Smooth muscle cell (in vitro differentiated cells): ENCODE measurements at regions not wholly inside any gene's neighbourhood (a gene's known extent, or its start where the extent isn't known, plus 50 kb on each side); places are given as distances from the start of the nearest gene placed in this dataset.
A peak's percentile ranks its signal among the peaks of the same experiment; 100 is the strongest.

Experiments
- DNase-seq: peaks from one replicate; lab custom pipeline; 2025; ENCODE audit not compliant: unreplicated experiment; lab: John Stamatoyannopoulos, UW
- H2AFZ ChIP-seq: fragments of 200-600 bp; sonication (generic); 2 replicates; pipeline ENCODE4 v1.6.0; 2016; ENCODE audit warnings: antibody characterized with exemption, low read depth, mild to moderate bottlenecking
- H3F3A ChIP-seq: fragments of 200-600 bp; sonication (generic); 2 replicates; pipeline ENCODE4 v1.6.0; 2017; ENCODE audit warnings: antibody characterized with exemption, low read depth
- H3K27ac ChIP-seq: fragments of 200-600 bp; sonication (generic); 2 replicates; pipeline ENCODE4 v1.5.1; 2016; ENCODE audit warnings: low read depth, mild to moderate bottlenecking
- H3K27me3 ChIP-seq: fragments of 200-600 bp; sonication (generic); 2 replicates; pipeline ENCODE4 v1.6.1; 2016; ENCODE audit warnings: low read depth, mild to moderate bottlenecking
- H3K36me3 ChIP-seq: fragments of 200-600 bp; sonication (generic); 2 replicates; pipeline ENCODE4 v1.5.1; 2016; ENCODE audit warnings: low read depth
- H3K4me1 ChIP-seq: fragments of 200-600 bp; sonication (generic); 2 replicates; pipeline ENCODE4 v1.5.1; 2016; ENCODE audit warnings: low read depth
- H3K4me2 ChIP-seq: fragments of 200-600 bp; sonication (generic); 2 replicates; pipeline ENCODE4 v1.6.0; 2016; ENCODE audit warnings: mild to moderate bottlenecking
- H3K4me3 ChIP-seq: fragments of 200-600 bp; sonication (generic); 2 replicates; pipeline ENCODE4 v1.5.1; 2016; ENCODE audit warnings: mild to moderate bottlenecking
- H3K79me2 ChIP-seq: fragments of 200-600 bp; sonication (generic); 2 replicates; pipeline ENCODE4 v1.6.0; 2016; ENCODE audit warnings: low read depth, mild to moderate bottlenecking
- H3K9ac ChIP-seq: fragments of 200-600 bp; sonication (generic); 2 replicates; pipeline ENCODE4 v1.6.0; 2016; ENCODE audit warnings: low read depth
- H3K9me3 ChIP-seq: fragments of 200-600 bp; sonication (generic); replicated peaks from 2 replicates; pipeline ENCODE4 v1.5.1; 2016; ENCODE audit warnings: low read depth
- H4K20me1 ChIP-seq: fragments of 200-600 bp; sonication (generic); 2 replicates; pipeline ENCODE4 v1.6.0; 2016; ENCODE audit warnings: low read depth
- CTCF ChIP-seq: fragments of 200-600 bp; sonication (generic); IDR thresholded peaks from 2 replicates; pipeline ENCODE4 v1.5.1; 2017; ENCODE audit warnings: borderline replicate concordance, mild to moderate bottlenecking, antibody characterized with exemption; ENCODE audit not compliant: insufficient read depth, poor library complexity, severe bottlenecking
- WGBS: methylation state at CpG from one replicate; pipeline ENCODE4 v1.1.7; 2016; ENCODE audit warnings: low lambda C conversion rate; 5-methylcytosine and 5-hydroxymethylcytosine counted together

- WGBS = 90% methylated on average over 2 of the region's 2 CpGs
- no peak for TF ChIP-seq CTCF
- H3K4me2 ChIP-seq = no peak overlapping the region
These were observed 94.9 kb upstream of the ZNF438 start for GRCh38 chr10:31126593-31126992.

GRCh38 chr10:31128536-31128935 lies 96.9 kb upstream of the ZNF438 start:
- no peak overlapping the region for H3K9ac ChIP-seq
- no peak for DNase-seq
- peaks cover 7% of the 10 kb centered on the region for H3K4me1 ChIP-seq
- no peaks in the 10 kb centered on the region for H3K27me3 ChIP-seq
- H2AFZ ChIP-seq = no peak overlapping the region
- no peak for TF ChIP-seq CTCF
- H4K20me1 ChIP-seq = no peaks in the 10 kb centered on the region
- H3K79me2 ChIP-seq = no peaks in the 10 kb centered on the region
- no peak overlapping the region for H3K4me3 ChIP-seq
- WGBS = 95% methylated on average over 2 of the region's 2 CpGs
- peak overlapping the region; percentile 49 for H3K27ac ChIP-seq
- no peaks in the 10 kb centered on the region for H3K36me3 ChIP-seq
- H3F3A ChIP-seq = peaks cover 8% of the 10 kb centered on the region
- H3K9me3 ChIP-seq = no peaks in the 10 kb centered on the region
- no peak overlapping the region for H3K4me2 ChIP-seq

More at GRCh38 chr10:31126593-31126992, 94.9 kb upstream of the ZNF438 start:
- Histone ChIP-seq H3K27me3 (no peaks in the 10 kb centered on the region), H3K27ac (no peak overlapping the region), H3F3A (peaks cover 5% of the 10 kb centered on the region), H3K4me1 (no peaks in the 10 kb centered on the region), H3K36me3 (no peaks in the 10 kb centered on the region), H3K9ac (no peak overlapping the region), H4K20me1 (no peaks in the 10 kb centered on the region), H3K9me3 (no peaks in the 10 kb centered on the region), H3K4me3 (no peak overlapping the region), H3K79me2 (no peaks in the 10 kb centered on the region), H2AFZ (no peak overlapping the region)
- no peak for DNase-seq

- TF ChIP-seq CTCF = no peak
- Histone ChIP-seq H3K4me1 (peaks cover 12% of the 10 kb centered on the region), H3K36me3 (no peaks in the 10 kb centered on the region), H3K4me2 (no peak overlapping the region), H2AFZ (no peak overlapping the region), H3F3A (peaks cover 8% of the 10 kb centered on the region), H3K27ac (peak overlapping the region; percentile 49), H3K79me2 (no peaks in the 10 kb centered on the region), H3K9ac (no peak overlapping the region), H3K9me3 (no peaks in the 10 kb centered on the region), H3K27me3 (no peaks in the 10 kb centered on the region), H3K4me3 (no peak overlapping the region), H4K20me1 (no peaks in the 10 kb centered on the region)
- DNase-seq = no peak
- WGBS = 50% methylated on average over 2 of the region's 2 CpGs
These were observed 97.6 kb upstream of the ZNF438 start for GRCh38 chr10:31129271-31129670.

- Histone ChIP-seq H3K27ac (no peak overlapping the region), H3K4me3 (no peak overlapping the region), H3K9ac (no peak overlapping the region), H3K4me2 (no peak overlapping the region), H3K9me3 (no peaks in the 10 kb centered on the region), H3K36me3 (no peaks in the 10 kb centered on the region), H3K4me1 (peaks cover 19% of the 10 kb centered on the region), H4K20me1 (no peaks in the 10 kb centered on the region), H3F3A (peaks cover 8% of the 10 kb centered on the region), H2AFZ (no peak overlapping the region), H3K79me2 (no peaks in the 10 kb centered on the region), H3K27me3 (no peaks in the 10 kb centered on the region)
- DNase-seq = no peak
- WGBS = 94% methylated on average over 6 of the region's 6 CpGs
- TF ChIP-seq CTCF = no peak
These were observed 98.3 kb upstream of the ZNF438 start for GRCh38 chr10:31129880-31130405.
